Naive B cell (primary cell): ENCODE measurements at regions not wholly inside any gene's neighbourhood (a gene's known extent, or its start where the extent isn't known, plus 50 kb on each side); places are given as distances from the start of the nearest gene placed in this dataset.

Experiments used
- ATAC-seq, 2 donors: fragments of 150-1000 bp; cut with Tn5 transposase; 2 replicates each; pipeline ENCODE4 v1.10.0; 2021; ENCODE audit warnings: low read depth in 2 of 2, mild to moderate bottlenecking in 2 of 2, moderate library complexity in 2 of 2
- DNase-seq: peaks from one replicate; pipeline ENCODE4 v3.0.0; 2022
- H3K27ac Mint-ChIP-seq, 6 donors: one replicate each; pipeline ENCODE4 v1.8.0; 2020 to 2022; ENCODE audit warnings: mild to moderate bottlenecking in 6 of 6, mixed read lengths in 6 of 6, moderate library complexity in 5 of 6, inconsistent platforms in 2 of 6
- H3K27me3 Mint-ChIP-seq, 3 donors: one replicate each; pipeline ENCODE4 v1.8.0; 2021 to 2022; ENCODE audit warnings: mixed read lengths in 3 of 3, mild to moderate bottlenecking in 1 of 3
- H3K36me3 Mint-ChIP-seq, 2 donors: one replicate each; pipeline ENCODE4 v1.8.0; 2020 to 2022; ENCODE audit warnings: mixed read lengths in 2 of 2, inconsistent platforms in 1 of 2, mild to moderate bottlenecking in 1 of 2
- H3K4me1 Mint-ChIP-seq, 3 donors: one replicate each; pipeline ENCODE4 v1.8.0; 2020 to 2022; ENCODE audit warnings: mixed read lengths in 3 of 3, inconsistent platforms in 1 of 3, mild to moderate bottlenecking in 1 of 3, moderate library complexity in 1 of 3
- H3K4me3 Mint-ChIP-seq, 8 donors: one replicate each; pipeline ENCODE4 v1.8.0; 2020 to 2022; ENCODE audit warnings: mild to moderate bottlenecking in 8 of 8, mixed read lengths in 8 of 8, moderate library complexity in 8 of 8, inconsistent platforms in 2 of 8
- H3K9me3 Mint-ChIP-seq, 7 donors: one replicate each; pipeline ENCODE4 v1.8.0; 2020 to 2022; ENCODE audit warnings: mixed read lengths in 7 of 7, mild to moderate bottlenecking in 5 of 7, inconsistent platforms in 2 of 7, moderate library complexity in 1 of 7

- no peaks in the 10 kb centered on the region for H3K27me3 Mint-ChIP-seq
- peaks cover 2 to 13% (median 5%) of the 10 kb centered on the region in 7 donors for H3K9me3 Mint-ChIP-seq
- no peak overlapping the region for H3K4me3 Mint-ChIP-seq
Measured at GRCh38 chr2:78553866-78554647, 471.4 kb upstream of the REG3G start.

GRCh38 chr2:78561876-78562275, 463.6 kb upstream of the REG3G start:
- ATAC-seq (no peak), DNase-seq (no peak)
- no peaks in the 10 kb centered on the region for H3K4me1 Mint-ChIP-seq
- no peaks in the 10 kb centered on the region for H3K36me3 Mint-ChIP-seq
- H3K27me3 Mint-ChIP-seq = no peaks in the 10 kb centered on the region
- no peak overlapping the region for H3K4me3 Mint-ChIP-seq
- H3K9me3 Mint-ChIP-seq = peaks cover 0 to 4% (median 0%) of the 10 kb centered on the region in 7 donors
- no peak overlapping the region for H3K27ac Mint-ChIP-seq

More at GRCh38 chr2:78553866-78554647, 471.4 kb upstream of the REG3G start:
- DNase-seq (no peak), ATAC-seq (no peak)
- Mint-ChIP-seq H3K4me1 (no peaks in the 10 kb centered on the region), H3K36me3 (no peaks in the 10 kb centered on the region), H3K27ac (no peak overlapping the region)

GRCh38 chr2:78564666-78565065, 460.8 kb upstream of the REG3G start:
- H3K27me3 Mint-ChIP-seq = no peaks in the 10 kb centered on the region
- ATAC-seq = no peak
- H3K27ac Mint-ChIP-seq = no peak overlapping the region
- H3K36me3 Mint-ChIP-seq = no peaks in the 10 kb centered on the region
- H3K4me1 Mint-ChIP-seq = no peaks in the 10 kb centered on the region
- H3K9me3 Mint-ChIP-seq = peaks cover 0 to 4% (median 2%) of the 10 kb centered on the region in 7 donors
- no peak overlapping the region for H3K4me3 Mint-ChIP-seq
- no peak for DNase-seq

- H3K4me3 Mint-ChIP-seq = no peak overlapping the region
- H3K4me1 Mint-ChIP-seq = no peaks in the 10 kb centered on the region
- H3K9me3 Mint-ChIP-seq = peaks cover 0 to 10% (median 3%) of the 10 kb centered on the region in 7 donors
- ATAC-seq = no peak
- no peak for DNase-seq
- H3K27me3 Mint-ChIP-seq = no peaks in the 10 kb centered on the region
- H3K27ac Mint-ChIP-seq = no peak overlapping the region
- H3K36me3 Mint-ChIP-seq = no peaks in the 10 kb centered on the region
Measured at GRCh38 chr2:78568782-78569373, 456.6 kb upstream of the REG3G start.

- H3K4me1 Mint-ChIP-seq = no peaks in the 10 kb centered on the region
- H3K27me3 Mint-ChIP-seq = no peaks in the 10 kb centered on the region
- no peaks in the 10 kb centered on the region for H3K36me3 Mint-ChIP-seq
- H3K9me3 Mint-ChIP-seq = no peaks in the 10 kb centered on the region
- DNase-seq = no peak
- ATAC-seq = no peak
- H3K27ac Mint-ChIP-seq = no peak overlapping the region
- H3K4me3 Mint-ChIP-seq = no peak overlapping the region
Measured at GRCh38 chr2:78576409-78576808, 449.1 kb upstream of the REG3G start.

GRCh38 chr2:78585871-78586270, 439.6 kb upstream of the REG3G start:
- Mint-ChIP-seq H3K4me1 (no peaks in the 10 kb centered on the region), H3K36me3 (no peaks in the 10 kb centered on the region), H3K4me3 (no peak overlapping the region), H3K27ac (no peak overlapping the region), H3K27me3 (no peaks in the 10 kb centered on the region), H3K9me3 (peaks cover 0 to 12% (median 2%) of the 10 kb centered on the region in 7 donors)
- DNase-seq (no peak), ATAC-seq (no peak)

GRCh38 chr2:78586316-78586715, 439.2 kb upstream of the REG3G start:
- peaks cover 0 to 12% (median 2%) of the 10 kb centered on the region in 7 donors for H3K9me3 Mint-ChIP-seq
- H3K27me3 Mint-ChIP-seq = no peaks in the 10 kb centered on the region
- no peak overlapping the region for H3K4me3 Mint-ChIP-seq

GRCh38 chr2:78589871-78590270, 435.6 kb upstream of the REG3G start:
- Mint-ChIP-seq H3K36me3 (no peaks in the 10 kb centered on the region), H3K4me3 (no peak overlapping the region), H3K9me3 (peaks cover 0 to 12% (median 3%) of the 10 kb centered on the region in 7 donors), H3K27me3 (no peaks in the 10 kb centered on the region), H3K27ac (no peak overlapping the region), H3K4me1 (no peaks in the 10 kb centered on the region)
- ATAC-seq = no peak
- no peak for DNase-seq

More at GRCh38 chr2:78586316-78586715, 439.2 kb upstream of the REG3G start:
- H3K36me3 Mint-ChIP-seq = no peaks in the 10 kb centered on the region
- no peak for ATAC-seq
- no peaks in the 10 kb centered on the region for H3K4me1 Mint-ChIP-seq
- peak overlapping the region in 1 of 6 donors; percentile 76 for H3K27ac Mint-ChIP-seq
- DNase-seq = no peak

- H3K4me3 Mint-ChIP-seq = no peak overlapping the region
- peaks cover 0 to 4% (median 2%) of the 10 kb centered on the region in 7 donors for H3K9me3 Mint-ChIP-seq
- DNase-seq (no peak), ATAC-seq (no peak)
- no peaks in the 10 kb centered on the region for H3K27me3 Mint-ChIP-seq
- H3K4me1 Mint-ChIP-seq = no peaks in the 10 kb centered on the region
- H3K27ac Mint-ChIP-seq = no peak overlapping the region
- no peaks in the 10 kb centered on the region for H3K36me3 Mint-ChIP-seq
Measured at GRCh38 chr2:78592491-78592890, 433.0 kb upstream of the REG3G start.

- no peaks in the 10 kb centered on the region for H3K27me3 Mint-ChIP-seq
- ATAC-seq = no peak
- H3K36me3 Mint-ChIP-seq = no peaks in the 10 kb centered on the region
- no peak overlapping the region for H3K4me3 Mint-ChIP-seq
- no peak for DNase-seq
- H3K4me1 Mint-ChIP-seq = no peaks in the 10 kb centered on the region
- no peak overlapping the region for H3K27ac Mint-ChIP-seq
- peaks cover 0 to 5% (median 0%) of the 10 kb centered on the region in 7 donors for H3K9me3 Mint-ChIP-seq
Measured at GRCh38 chr2:78601113-78601512, 424.4 kb upstream of the REG3G start.

- Mint-ChIP-seq H3K4me3 (no peak overlapping the region), H3K27ac (no peak overlapping the region), H3K36me3 (no peaks in the 10 kb centered on the region), H3K9me3 (peaks cover 0 to under 1% (median 0%) of the 10 kb centered on the region in 7 donors), H3K27me3 (no peaks in the 10 kb centered on the region), H3K4me1 (no peaks in the 10 kb centered on the region)
- no peak for DNase-seq
- ATAC-seq = no peak
Measured at GRCh38 chr2:78602862-78603261, 422.6 kb upstream of the REG3G start.

- Mint-ChIP-seq H3K9me3 (peaks cover 0 to 3% (median 0%) of the 10 kb centered on the region in 7 donors), H3K27ac (no peak overlapping the region), H3K4me3 (no peak overlapping the region), H3K4me1 (no peaks in the 10 kb centered on the region), H3K27me3 (no peaks in the 10 kb centered on the region), H3K36me3 (no peaks in the 10 kb centered on the region)
- no peak for ATAC-seq
- no peak for DNase-seq
Measured at GRCh38 chr2:78606895-78607294, 418.6 kb upstream of the REG3G start.

GRCh38 chr2:78614726-78615125, 410.8 kb upstream of the REG3G start:
- Mint-ChIP-seq H3K4me1 (no peaks in the 10 kb centered on the region), H3K27ac (no peak overlapping the region), H3K9me3 (peaks cover 0 to 4% (median 2%) of the 10 kb centered on the region in 7 donors), H3K4me3 (no peak overlapping the region), H3K27me3 (no peaks in the 10 kb centered on the region), H3K36me3 (no peaks in the 10 kb centered on the region)
- DNase-seq (no peak), ATAC-seq (no peak)

- H3K27ac Mint-ChIP-seq = no peak overlapping the region
- no peak overlapping the region for H3K4me3 Mint-ChIP-seq
Measured at GRCh38 chr2:78615956-78616355, 409.5 kb upstream of the REG3G start.

More at GRCh38 chr2:78615956-78616355, 409.5 kb upstream of the REG3G start:
- ATAC-seq (no peak), DNase-seq (no peak)
- H3K4me1 Mint-ChIP-seq = no peaks in the 10 kb centered on the region
- peaks cover 0 to 4% (median 2%) of the 10 kb centered on the region in 7 donors for H3K9me3 Mint-ChIP-seq
- no peaks in the 10 kb centered on the region for H3K27me3 Mint-ChIP-seq
- H3K36me3 Mint-ChIP-seq = no peaks in the 10 kb centered on the region
